Inflammatory macrophage (primary cell): ENCODE measurements at regions not wholly inside any gene's neighbourhood (a gene's known extent, or its start where the extent isn't known, plus 50 kb on each side); places are given as distances from the start of the nearest gene placed in this dataset.
"Not testable (repeated sequence)": the region's sequence is repeated elsewhere in the genome, so short reads cannot be mapped to it uniquely, and the experiment has no call there.

Experiments used
- DNase-seq, 2 donors: peaks; one replicate each; pipeline ENCODE4 v3.0.0-alpha.2; 2020 to 2022

DNA sequence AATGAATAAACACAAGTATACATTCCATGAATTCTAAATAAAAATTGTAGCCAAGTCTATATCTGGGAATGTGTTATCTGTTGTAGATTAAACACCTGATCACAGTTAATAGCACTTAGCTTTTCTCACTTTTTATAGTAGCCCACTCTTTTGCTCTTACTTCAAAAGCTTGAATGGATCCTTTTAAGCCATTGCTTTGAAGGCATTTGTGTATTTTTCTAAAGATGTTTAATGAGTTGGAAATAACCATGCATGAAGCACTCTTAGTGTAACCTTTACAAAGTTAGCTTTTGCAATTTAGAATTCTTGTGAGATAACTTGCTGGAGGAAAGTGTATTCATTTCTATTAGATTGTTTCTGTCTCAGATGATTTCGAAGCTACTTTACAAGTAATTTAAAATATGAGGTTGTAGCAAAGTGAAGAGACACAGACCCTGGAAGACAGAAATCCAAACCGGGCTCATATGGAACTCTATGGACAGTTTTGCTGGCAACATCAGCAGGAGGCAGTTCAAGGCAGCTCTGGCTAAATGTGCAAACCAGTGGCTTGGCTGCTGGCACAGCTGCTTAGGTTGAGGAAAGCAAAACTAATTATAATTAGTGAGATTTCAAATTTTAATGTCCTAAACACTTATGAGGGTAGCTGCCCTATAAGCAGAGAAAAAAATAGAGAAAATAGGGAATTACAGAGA is 469.8 kb upstream of the ZEB2 start:
- DNase-seq, result no peak

DNA sequence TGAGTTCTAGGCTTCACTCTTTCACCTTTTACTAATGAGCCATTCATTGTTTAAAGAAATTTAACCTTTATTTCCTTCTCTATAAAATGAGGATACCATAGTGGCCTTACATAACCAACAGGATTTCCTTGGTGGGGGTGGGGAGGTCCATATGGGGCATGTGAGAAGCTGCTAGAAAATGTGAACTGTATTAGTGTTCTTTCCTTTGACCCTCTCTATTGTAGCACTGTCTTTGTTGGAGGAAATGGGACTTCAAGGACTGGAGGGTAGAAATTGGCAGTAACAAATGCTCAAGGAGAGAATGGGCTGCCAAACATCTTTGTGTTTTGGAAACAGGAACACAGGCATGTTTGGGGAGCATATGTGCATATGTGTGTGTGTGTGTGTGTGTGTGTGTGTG is 468.7 kb upstream of the ZEB2 start:
- no peak for DNase-seq

DNA sequence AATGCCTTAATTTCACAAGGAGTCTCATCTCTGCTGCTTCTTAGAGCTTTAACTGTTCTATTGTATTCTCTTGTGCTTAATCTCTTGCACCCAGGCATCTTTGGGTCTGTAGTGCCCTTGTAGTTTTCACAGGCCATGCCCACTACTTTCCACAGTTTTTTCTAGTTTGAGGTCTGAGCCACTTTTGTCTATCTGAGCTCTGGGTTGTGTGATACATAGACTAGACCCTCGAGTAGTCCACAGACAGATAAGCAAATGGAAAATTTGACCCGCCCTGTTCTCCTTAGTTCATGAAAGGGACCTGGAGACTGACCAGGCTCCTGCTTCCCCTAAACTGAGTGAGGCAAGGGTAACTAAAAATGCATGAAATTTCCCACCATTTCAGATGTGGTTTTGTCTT is 466.8 kb upstream of the ZEB2 start:
- DNase-seq, result no peak

DNA sequence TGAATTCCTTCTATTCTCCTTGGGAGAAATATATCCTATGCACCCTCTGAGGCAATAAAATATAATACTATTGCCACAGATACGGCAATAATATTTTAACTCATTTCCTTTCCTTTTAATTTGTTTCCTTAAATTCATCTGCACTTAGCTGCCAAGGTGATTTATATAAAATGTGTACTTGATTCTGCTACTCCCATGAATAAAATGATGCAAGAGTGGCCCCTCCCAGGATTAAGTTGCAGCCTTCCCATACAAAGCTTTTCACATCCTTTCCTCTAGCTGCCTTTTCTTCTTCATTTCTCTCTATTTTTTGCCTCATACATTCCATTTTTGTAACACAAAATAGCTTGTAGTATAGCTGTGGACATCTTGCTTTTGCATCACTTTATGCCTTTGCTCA is 464.1 kb upstream of the ZEB2 start:
- no peak for DNase-seq

DNA sequence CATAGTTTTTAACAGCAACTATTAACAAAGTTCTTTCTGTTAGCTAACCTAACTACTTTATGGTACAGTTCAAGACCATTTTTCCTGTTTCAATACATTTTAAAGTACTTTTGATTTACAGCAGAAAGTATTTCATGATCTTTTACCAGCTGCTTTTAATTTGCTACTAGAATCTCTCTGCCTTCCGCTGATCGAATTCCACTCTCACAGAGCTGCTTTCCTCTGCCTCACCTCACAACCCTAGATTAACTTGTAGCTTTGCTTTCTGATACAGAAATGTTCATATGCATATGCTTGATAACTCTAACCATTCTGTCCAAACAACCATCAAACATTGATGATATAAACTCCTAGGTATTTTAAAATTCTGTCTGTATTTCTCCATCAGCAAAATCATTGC is 463.2 kb upstream of the ZEB2 start:
- no peak for DNase-seq

DNA sequence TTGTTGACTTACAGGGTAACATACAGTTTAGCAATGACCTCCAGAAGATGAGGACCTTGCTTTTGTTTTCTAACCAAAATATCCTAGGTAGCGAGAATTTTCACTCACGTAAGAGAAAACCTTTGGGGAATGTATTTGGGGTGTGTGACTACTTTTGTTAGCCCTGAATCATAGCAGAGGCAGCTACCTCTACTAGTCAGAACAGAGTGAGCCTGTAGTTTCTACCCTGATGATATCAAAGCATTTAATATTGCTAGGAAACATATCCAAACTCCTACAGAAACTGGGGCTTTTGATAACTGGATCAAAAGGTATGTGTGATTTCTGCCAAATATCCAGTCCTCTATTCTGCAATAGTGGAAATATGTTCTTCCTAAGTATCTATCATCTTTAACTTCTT is 462.6 kb upstream of the ZEB2 start:
- no peak for DNase-seq

DNA sequence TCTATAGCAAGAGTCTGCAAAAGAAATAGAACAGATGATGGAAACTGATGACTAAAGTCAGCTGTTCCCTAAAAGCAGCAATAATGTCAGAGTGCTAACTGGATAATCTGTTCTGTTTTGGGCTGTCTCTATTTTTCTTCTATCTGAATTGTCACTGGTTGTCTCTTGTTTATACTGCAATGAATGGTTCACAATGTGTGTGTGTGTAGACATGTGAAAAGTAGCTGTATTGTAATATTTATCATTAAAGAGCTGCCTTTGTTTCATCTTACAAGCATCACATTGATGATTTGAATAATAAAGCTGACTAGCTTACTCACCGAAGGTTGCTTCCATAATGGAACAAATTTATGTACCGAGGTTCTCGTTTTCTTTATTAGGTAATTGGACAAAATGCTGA is 456.0 kb upstream of the ZEB2 start:
- DNase-seq, result no peak

DNA sequence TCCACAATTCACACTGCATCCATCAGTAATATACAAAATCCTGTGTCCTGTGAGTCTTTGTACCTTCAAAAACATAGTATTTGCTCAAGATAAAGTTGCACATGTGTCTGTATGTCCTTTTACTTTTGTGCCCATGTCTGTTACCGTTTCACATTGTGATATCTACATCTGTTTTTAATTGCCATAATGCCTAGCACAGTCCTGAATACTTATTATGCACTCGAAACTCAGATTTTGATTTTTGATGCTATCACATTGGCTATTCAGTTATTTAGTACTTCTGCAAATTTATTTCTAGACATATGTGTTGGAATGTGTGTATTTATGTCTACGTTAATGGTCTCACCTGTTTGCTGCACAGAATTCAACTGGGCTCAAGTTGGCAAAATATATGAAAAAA is 452.8 kb upstream of the ZEB2 start:
- no peak for DNase-seq

DNA sequence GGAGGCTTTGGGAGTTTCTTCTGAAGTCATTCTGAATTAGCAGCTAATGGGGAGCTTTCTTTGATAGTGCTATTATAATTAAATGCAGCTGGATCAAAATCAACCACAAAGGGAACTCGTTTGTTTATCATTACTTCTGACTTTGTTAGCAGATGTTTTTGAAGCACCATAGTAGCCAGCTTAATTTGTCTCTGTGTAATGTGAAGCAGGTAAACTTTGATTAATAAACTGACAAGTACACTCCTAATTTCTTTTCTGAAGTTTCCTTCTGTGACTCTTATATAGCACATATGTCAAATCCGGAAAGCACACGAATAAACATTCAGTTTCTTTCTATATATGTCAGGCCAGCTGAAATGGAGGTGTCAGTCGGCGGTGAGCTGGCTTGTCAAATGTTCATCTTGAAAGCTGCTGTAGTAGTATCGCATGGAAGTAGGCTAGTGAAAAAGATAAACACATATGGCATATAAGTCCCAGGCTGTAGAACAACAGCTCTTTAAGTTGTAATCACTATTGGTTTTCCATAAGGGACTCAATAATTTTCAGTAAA is 451.9 kb upstream of the ZEB2 start:
- no peak for DNase-seq

DNA sequence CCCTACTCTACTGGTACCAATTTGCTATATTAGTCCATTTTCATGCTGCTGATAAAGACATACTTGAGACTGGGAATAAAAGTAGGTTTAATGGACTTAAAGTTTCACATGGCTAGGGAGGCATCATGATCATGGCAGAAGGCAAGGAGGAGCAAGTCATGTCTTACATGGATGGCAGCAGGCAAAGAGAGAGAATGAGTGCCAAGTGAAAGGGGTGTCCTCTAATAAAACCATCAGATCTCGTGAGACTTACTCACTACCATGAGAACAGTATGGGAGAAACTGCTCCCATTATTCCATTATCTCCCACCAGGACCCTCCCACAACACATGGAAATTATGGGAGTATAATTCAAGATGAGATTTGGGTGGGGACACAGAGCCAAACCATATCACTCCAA is 450.5 kb upstream of the ZEB2 start:
- not testable (repeated sequence) for DNase-seq

DNA sequence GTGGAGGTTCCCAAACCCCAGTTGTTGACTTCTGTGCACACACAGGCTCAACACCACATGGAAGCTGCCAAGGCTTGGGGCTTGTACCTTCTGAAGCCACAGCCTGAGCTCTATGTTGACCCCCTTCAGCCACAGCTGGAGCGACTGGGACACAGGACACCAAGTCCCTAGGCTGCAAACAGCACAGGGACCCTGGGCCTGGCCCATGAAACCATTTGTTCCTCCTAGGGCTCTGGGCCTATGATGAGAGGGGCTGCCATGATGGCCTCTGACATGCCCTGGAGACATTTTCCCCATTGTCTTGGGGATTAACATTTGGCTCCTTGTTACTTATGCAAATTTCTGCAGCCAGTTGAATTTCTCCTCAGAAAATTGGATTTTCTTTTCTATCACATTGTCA is 449.6 kb upstream of the ZEB2 start:
- not testable (repeated sequence) for DNase-seq

DNA sequence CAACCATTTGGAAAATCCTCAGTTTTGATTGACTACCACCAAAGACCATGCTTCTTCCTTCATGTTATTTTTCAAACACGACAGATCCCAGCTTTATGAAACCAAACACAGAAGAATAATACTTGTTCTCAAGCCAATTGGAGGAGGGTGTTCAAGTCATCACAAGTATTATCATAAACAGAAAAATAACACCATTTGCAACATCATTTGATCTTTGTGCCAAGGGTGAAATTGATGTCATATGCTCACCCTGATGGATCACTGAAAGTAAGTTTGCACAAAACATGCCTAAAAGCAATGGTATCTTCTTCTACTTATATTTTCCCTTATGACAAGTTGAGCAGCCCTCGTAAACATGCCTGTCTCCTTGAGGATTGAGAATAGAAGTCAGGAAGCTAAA is 448.0 kb upstream of the ZEB2 start:
- no peak for DNase-seq

DNA sequence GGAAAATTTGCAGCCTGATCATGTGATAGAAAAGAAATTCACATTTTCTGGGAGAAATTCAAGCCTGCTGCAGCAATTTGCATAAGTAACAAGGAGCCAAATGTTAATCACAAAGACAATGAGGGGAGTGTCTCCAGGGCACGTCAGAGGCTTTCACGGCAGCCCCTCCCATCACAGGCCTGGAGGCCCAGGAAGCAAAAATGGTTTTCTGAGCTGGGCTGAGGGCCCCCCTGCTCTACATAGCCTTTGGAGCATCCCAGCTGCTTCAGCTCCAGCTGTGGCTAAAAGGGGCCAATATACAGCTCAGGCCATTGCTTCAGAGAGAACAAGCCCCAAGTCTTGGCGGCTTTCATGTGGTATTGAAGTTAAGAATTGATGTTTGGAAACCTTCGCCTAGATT is 445.3 kb upstream of the ZEB2 start:
- DNase-seq, result no peak

DNA sequence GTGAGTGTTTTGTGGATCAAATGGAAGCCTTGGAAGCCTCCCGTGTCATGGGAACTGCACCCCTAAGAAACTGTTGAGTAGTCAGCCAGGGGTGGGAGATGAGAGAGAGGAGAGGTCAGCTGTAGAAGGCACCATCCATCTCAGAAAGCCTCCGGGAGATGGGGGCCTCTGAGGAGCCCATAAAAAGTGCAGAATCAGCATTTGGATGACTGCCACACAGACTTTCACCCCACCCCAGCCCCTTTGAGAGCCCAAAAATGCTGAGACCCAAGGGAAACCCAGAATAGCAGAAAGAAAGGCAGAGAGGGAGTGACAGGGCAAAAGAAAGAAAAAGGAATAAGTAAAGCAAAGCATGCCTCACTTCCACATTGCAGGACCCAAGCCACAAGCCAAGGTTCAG is 443.1 kb upstream of the ZEB2 start:
- DNase-seq, result no peak

DNA sequence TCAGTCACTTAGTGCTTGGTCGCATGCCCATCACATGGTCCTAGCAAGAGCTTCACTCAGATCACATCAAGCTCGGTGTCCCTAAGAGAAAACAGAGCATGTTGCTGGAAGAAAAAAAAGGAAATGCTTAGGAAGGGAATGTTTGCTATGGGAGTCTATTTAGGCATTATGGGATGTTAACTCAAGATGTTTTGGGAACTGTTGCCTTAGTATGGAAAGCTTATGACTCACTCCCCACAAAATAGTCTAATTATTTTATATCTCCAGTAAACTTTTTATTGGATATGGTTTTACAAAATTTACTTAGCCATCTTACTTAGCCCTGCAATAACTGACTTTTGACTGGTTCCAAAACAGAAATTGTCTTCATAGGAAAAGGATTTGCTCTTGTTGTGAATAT is 439.5 kb upstream of the ZEB2 start:
- DNase-seq, result no peak

DNA sequence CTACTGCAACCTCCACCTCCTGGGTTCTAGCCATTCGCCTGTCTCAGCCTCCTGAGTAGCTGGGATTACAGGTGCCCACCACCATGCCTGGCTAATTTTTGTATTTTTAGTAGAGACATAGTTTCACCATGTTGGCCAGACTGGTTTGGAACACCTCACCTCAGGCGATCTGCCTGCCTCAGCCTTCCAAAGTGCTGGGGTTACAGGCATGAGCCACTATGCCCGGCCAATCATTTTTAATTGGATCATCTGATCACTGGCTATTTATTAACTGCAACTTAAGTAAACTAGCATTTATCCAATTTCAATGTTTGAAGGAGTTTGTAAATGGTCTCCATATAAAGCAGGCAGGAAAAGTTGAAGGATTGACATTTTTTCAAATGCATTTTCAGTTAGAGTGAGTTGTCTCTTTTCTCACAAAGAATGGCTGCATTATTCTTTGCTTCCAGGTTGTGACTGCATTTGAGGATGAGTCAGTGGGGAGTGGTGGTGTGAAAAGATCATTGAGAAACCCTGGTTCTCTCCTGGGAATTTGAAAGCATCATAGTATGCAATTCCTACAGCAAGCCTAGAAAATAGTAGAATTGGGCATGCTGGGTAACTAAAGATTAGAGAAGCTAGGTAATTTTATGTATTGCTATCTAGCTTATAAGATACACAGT is 431.1 kb upstream of the ZEB2 start:
- no peak for DNase-seq

DNA sequence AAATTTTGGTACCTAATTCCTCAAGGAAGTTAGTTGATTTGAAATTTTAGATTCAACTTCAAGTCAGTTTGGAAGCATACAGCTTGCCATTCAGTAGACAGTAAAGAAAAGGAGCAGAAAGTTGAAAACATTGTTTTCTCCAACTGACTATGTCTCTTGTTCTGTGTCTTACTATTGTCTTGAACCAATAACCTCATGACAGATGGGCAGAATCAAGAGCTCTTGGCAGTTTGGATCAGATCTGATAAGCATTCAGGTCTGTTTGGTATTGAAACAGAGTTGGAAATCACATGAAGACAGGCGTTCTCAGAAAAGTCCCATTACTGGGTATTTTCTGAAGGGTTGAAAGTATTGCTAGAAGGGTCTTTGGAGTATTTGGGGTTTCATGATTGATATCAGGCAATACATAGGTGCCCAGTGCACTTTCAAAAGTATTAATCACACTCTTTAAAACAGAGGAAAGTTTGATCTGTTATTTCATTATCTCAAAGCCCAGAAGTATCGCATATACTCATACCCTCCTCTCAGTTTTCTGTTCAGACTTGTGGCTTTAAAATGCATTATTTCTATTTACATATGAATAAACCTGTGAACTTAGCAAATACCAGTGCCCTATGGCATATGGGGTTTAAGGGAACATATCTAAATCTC is 428.4 kb upstream of the ZEB2 start:
- no peak for DNase-seq

DNA sequence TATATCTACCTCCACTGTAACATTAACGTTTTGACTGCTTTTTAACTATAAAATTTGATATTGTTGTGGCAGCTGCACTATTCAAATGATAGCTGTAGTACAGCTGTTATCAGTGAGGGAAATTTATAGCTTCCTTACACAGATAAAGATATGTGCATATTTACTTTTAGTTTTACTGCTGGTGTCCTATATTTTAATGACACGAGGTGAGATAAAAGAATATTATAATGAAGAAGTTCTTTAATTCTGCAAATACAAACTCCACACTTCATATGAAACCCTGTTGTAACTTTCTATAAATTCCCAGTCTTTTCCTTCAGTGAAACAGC is 427.8 kb upstream of the ZEB2 start:
- DNase-seq, result no peak

DNA sequence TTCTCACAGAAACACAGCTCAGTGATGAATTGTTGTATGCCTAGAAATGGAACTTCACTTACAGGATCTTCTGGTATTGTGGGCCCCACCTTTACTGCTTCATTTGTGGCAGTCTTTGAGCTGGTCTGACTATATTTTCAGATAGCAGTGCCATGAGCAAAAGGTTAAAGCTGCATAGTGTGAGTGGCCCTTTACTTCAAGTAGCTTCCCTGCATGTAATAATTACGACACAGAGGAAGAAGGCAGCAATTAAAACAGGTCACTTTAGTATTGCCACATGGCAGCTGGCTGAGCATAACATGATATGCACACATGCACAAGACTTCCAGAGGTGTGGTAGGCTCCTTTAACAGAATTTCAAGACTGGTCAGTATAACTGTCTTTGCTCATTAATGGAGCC is 426.3 kb upstream of the ZEB2 start:
- DNase-seq, result peak; percentile 16 to 53

DNA sequence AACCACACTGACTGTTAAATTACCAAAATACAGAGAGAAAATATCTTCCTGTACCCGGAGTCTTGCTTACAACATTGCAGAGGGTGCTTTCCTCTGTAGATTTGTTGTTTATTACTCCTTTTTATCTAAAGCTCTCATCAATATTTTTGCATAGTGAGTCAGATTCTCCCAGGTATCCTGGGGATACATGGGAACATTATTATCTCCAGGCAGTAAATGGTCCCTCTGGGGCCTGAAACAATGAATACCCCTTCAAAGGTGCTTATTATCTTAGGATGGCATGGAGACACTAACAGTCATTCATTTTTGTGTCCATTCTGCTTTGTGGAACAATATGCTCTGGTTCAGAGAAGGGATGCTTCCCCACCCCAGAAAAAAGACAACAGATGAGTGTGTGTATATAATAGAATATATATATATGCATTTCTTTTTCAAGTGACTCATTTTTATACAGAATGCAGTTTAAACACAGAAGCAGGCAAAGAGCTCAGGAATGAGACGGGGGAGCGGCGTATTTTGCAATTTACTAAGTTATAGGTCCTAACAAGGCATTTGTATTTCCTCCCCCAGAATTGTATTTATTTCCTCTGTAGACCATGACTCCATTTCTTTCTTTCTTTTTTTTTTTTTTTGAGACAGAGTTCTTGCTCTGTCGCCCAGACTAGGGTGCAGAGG is 424.8 kb upstream of the ZEB2 start:
- DNase-seq, result no peak

DNA sequence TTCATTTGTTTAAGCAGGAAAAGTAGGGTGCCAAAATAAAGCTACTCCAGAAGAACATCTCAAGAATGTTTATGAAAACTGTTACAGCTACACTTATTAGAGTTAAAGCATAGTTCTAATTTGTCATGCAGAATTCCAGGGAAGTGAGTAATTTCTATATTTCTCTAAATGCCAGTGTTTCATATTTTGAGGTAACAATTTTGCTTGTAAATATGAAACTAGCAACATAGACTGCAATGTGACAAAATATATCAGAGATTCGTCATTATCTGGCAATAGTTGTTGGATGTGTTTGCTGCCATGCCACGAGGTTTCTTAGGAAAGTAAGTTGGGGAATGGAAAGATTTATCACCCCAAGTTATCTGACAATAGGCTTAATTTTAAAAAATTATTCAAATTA is 424.1 kb upstream of the ZEB2 start:
- DNase-seq, result no peak

DNA sequence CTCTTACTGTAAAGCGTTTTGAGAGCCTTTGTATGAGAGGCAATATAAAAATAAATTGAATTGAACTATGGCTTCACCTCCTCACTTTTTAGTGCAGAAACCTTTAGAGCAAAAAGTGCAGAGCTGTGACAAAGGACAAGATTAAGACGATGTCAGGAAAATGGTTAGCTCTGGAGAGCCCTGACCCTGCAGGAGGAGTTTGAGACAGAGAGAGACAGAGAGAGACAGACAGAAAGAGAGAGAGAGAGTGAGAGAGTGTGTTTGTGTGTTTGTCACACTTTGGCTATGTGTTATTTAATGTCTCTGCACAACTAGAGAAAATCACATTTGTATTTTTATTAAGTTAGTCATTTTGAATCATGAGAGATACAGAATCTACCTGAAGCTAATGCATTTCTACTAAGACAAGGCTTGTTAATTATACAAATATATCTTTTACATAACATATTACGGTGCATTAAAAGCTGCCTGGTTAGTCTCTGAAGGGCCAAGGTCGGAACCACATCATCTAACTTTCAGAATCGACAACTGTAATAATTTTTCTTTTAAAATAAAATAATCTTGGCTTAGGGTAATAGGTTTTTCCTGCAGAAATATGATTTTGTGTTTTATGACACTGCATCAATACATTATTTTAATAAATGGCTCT is 423.5 kb upstream of the ZEB2 start:
- no peak for DNase-seq
